GM18498 (cell line): ENCODE measurements at regions not wholly inside any gene's neighbourhood (a gene's known extent, or its start where the extent isn't known, plus 50 kb on each side); places are given as distances from the start of the nearest gene placed in this dataset.

Experiments
- ATAC-seq: cut with Tn5 transposase; IDR thresholded peaks from one replicate; pipeline ENCODE4 v1.9.1; 2021; ENCODE audit warnings: mild to moderate bottlenecking, moderate library complexity; ENCODE audit not compliant: unreplicated experiment

- no peak for ATAC-seq
These were observed 105.4 kb upstream of the F3 start for GRCh38 chr1:94646786-94647555.

- no peak for ATAC-seq
These were observed 104.6 kb upstream of the F3 start for GRCh38 chr1:94646141-94646643.

GRCh38 chr1:94644352-94644751, 102.8 kb upstream of the F3 start:
- ATAC-seq: no peak

GRCh38 chr1:94643819-94644218, 102.3 kb upstream of the F3 start:
- ATAC-seq: no peak

GRCh38 chr1:94642617-94643321, 101.2 kb upstream of the F3 start:
- no peak for ATAC-seq

- no peak for ATAC-seq
These were observed 100.4 kb upstream of the F3 start for GRCh38 chr1:94641990-94642389.

- ATAC-seq: no peak
These were observed 98.6 kb upstream of the F3 start for GRCh38 chr1:94640125-94640524.

- no peak for ATAC-seq
These were observed 95.6 kb upstream of the F3 start for GRCh38 chr1:94637121-94637520.

GRCh38 chr1:94636624-94637023, 95.1 kb upstream of the F3 start:
- no peak for ATAC-seq

GRCh38 chr1:94636100-94636499, 94.5 kb upstream of the F3 start:
- no peak for ATAC-seq

GRCh38 chr1:94634977-94635416, 93.4 kb upstream of the F3 start:
- no peak for ATAC-seq

GRCh38 chr1:94633051-94633450, 91.5 kb upstream of the F3 start:
- no peak for ATAC-seq

- ATAC-seq: no peak
These were observed 88.0 kb upstream of the F3 start for GRCh38 chr1:94629259-94630181.

- no peak for ATAC-seq
These were observed 86.9 kb upstream of the F3 start for GRCh38 chr1:94628499-94628843.

- ATAC-seq: no peak
These were observed 86.4 kb upstream of the F3 start for GRCh38 chr1:94627771-94628498.

- no peak for ATAC-seq
These were observed 82.6 kb upstream of the F3 start for GRCh38 chr1:94624203-94624602.

- ATAC-seq: no peak
These were observed 82.1 kb upstream of the F3 start for GRCh38 chr1:94623560-94624148.

- ATAC-seq: no peak
These were observed 81.2 kb upstream of the F3 start for GRCh38 chr1:94622757-94623156.

GRCh38 chr1:94621802-94622201, 80.2 kb upstream of the F3 start:
- ATAC-seq: no peak

GRCh38 chr1:94621395-94621794, 79.8 kb upstream of the F3 start:
- ATAC-seq: no peak
